Right hindlimb (tissue), 1 donor: ENCODE measurements at regions not wholly inside any gene's neighbourhood (a gene's known extent, or its start where the extent isn't known, plus 50 kb on each side); places are given as distances from the start of the nearest gene placed in this dataset.

Experiments
- DNase-seq: peaks from one replicate; pipeline ENCODE4 v3.0.0-alpha.2; 2018

- DNase-seq: no peak
Observed at GRCh38 chr4:155107059-155107458, 101.4 kb upstream of the NPY2R start.

DNA sequence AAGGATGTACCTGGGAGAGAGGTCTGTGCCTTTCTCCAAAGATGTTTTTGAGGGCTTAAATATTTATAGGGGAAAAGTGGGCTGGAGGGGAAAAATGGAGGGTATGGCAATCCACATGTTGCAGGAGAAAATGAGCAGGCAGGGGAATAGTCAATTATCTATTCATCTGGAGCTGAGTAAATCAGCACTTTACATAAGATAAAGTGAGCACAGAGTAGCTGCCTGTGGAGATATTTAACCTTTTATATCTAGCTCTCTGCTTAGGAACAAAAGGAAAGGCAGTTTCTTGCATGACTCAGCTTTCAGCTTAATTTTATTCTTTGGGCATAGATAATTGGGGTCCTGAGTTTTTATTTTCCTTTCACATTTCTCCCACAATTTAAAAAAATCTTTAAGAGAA, 93.6 kb upstream of the NPY2R start:
- no peak for DNase-seq

GRCh38 chr4:155119006-155119405, 89.4 kb upstream of the NPY2R start:
- no peak for DNase-seq

GRCh38 chr4:155120536-155120935, 87.9 kb upstream of the NPY2R start:
- no peak for DNase-seq

GRCh38 chr4:155122382-155122781, 86.1 kb upstream of the NPY2R start:
- DNase-seq: no peak

DNA sequence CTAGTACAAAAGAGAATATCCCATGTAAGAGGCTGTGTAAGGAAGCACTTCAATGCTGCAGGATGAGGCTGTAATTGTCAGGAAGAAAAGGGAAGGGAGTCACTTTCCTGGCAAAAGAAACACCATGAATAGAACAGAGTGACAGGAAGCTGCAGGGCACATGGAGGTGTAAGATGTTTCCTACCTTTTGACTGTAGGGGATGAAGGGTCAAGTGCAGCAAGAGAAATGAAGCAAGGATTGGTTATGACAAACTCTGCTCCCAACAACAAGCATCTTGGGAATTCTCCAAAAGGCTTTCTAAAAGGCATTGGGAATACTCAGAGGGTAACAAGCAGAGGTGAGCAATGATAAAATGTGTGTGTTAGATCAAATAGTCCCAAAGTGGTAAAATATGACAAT, 74.3 kb upstream of the NPY2R start:
- no peak for DNase-seq

- no peak for DNase-seq
Observed at GRCh38 chr4:155140889-155141288, 67.5 kb upstream of the NPY2R start.

- no peak for DNase-seq
Observed at GRCh38 chr4:155143512-155143911, 64.9 kb upstream of the NPY2R start.
